ENCODE measurements at regions not wholly inside any gene's neighbourhood (a gene's known extent, or its start where the extent isn't known, plus 50 kb on each side); places are given as distances from the start of the nearest gene placed in this dataset.

- TF ChIP-seq CTCF (IDR thresholded peaks at IDR 0.05) (no peak), POLR2A (IDR thresholded peaks at IDR 0.05) (no peak)
Observed at GRCh38 chr5:99949969-99950524, 585.1 kb upstream of the FAM174A start.
